PFSK-1 (cell line): ENCODE measurements at regions not wholly inside any gene's neighbourhood (a gene's known extent, or its start where the extent isn't known, plus 50 kb on each side); places are given as distances from the start of the nearest gene placed in this dataset.

ENCODE experiments used
- FOXP2 ChIP-seq: optimal IDR thresholded peaks from 2 replicates; pipeline ENCODE3; 2011; ENCODE audit warnings: borderline replicate concordance, control low read depth, inconsistent platforms; ENCODE audit not compliant: insufficient read depth; ENCODE audit errors: extremely low read length, extremely low read depth
- POLR2AphosphoS5 ChIP-seq: IDR thresholded peaks from 2 replicates; pipeline ENCODE4 v1.6.1; 2012; ENCODE audit warnings: low read depth, mild to moderate bottlenecking, control low read depth, low read length, moderate library complexity
- SIN3A ChIP-seq: IDR thresholded peaks from 2 replicates; pipeline ENCODE4 v1.6.1; 2012; ENCODE audit warnings: mild to moderate bottlenecking, low read length, moderate library complexity, borderline replicate concordance; ENCODE audit not compliant: insufficient read depth
- TAF1 ChIP-seq: IDR thresholded peaks from 2 replicates; pipeline ENCODE4 v1.6.1; 2012; ENCODE audit warnings: low read length, control low read depth, borderline replicate concordance; ENCODE audit not compliant: insufficient read depth
- TF ChIP-seq, protein P1 (sequence below), 2 experiments: IDR thresholded peaks; 2 replicates each; pipeline versions ENCODE4 v1.6.1 to v1.8.0; 2011 to 2012; ENCODE audit warnings: low read depth in 2 of 2, low read length in 2 of 2, control low read depth in 1 of 2, inconsistent platforms in 1 of 2, mild to moderate bottlenecking in 1 of 2, moderate library complexity in 1 of 2; ENCODE audit not compliant: insufficient read depth in 1 of 2

GRCh38 chr2:65548064-65548463 is 115.7 kb upstream of the SPRED2 start:
- no peak for TF ChIP-seq SIN3A
- TF ChIP-seq, protein P1, sequence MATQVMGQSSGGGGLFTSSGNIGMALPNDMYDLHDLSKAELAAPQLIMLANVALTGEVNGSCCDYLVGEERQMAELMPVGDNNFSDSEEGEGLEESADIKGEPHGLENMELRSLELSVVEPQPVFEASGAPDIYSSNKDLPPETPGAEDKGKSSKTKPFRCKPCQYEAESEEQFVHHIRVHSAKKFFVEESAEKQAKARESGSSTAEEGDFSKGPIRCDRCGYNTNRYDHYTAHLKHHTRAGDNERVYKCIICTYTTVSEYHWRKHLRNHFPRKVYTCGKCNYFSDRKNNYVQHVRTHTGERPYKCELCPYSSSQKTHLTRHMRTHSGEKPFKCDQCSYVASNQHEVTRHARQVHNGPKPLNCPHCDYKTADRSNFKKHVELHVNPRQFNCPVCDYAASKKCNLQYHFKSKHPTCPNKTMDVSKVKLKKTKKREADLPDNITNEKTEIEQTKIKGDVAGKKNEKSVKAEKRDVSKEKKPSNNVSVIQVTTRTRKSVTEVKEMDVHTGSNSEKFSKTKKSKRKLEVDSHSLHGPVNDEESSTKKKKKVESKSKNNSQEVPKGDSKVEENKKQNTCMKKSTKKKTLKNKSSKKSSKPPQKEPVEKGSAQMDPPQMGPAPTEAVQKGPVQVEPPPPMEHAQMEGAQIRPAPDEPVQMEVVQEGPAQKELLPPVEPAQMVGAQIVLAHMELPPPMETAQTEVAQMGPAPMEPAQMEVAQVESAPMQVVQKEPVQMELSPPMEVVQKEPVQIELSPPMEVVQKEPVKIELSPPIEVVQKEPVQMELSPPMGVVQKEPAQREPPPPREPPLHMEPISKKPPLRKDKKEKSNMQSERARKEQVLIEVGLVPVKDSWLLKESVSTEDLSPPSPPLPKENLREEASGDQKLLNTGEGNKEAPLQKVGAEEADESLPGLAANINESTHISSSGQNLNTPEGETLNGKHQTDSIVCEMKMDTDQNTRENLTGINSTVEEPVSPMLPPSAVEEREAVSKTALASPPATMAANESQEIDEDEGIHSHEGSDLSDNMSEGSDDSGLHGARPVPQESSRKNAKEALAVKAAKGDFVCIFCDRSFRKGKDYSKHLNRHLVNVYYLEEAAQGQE (IDR thresholded peaks at IDR 0.05; ENCODE audit: insufficient read depth in 1 of 2, low read depth in 2 of 2, low read length in 2 of 2), result no peak
- TF ChIP-seq FOXP2, result no peak
- TF ChIP-seq TAF1, result no peak

DNA sequence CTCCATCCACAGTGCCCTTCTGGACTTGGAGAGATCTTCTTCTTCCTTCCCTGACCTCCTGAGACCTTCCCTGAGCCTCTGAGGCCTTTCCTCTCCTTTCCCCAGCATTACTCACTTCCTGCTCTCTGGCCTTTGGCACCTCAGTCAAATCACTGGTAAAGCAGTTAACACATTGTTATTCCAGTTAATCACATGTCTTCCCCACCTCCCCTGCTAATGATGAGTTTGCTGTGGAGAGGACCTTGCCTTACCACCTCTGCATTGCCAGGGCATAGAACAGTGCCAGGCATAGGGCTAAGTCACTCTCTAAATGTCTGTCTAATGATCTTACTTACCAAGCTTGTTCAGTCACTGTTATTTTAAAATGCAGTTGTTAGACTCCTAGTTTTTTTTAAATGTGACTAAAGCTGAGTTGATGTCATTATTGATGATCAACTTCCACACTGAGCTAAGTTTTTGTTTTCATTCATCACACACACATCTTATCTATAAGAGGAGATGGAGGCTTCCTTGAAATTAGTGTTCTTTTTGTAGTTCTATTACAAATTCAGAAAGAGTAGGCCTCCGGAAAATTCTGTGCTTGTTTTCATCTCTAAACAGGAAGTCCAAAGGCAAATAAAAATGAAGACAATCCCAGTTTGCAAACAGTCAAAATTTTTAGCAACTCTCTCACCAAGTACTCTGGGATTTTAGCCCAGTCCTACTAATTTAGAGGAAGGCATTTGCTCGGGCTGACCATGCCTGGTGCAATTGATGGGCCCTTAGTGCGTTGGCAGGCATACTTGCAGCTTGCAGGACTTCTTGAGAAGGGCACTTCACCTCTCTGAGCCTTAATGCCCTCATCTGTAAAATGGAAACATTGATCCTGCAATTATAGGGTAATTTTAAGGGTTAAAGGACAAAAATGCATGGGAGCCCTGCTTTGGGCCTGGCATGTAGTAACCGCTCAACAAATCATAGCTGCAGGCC is 113.7 kb upstream of the SPRED2 start:
- TF ChIP-seq FOXP2 (no peak), POLR2AphosphoS5 (no peak), TAF1 (no peak), SIN3A (peak; percentile 40; the same call in 1 of the 2 replicates)

GRCh38 chr2:65541773-65542172 is 109.4 kb upstream of the SPRED2 start:
- no peak for TF ChIP-seq FOXP2
- TF ChIP-seq TAF1, result no peak
- TF ChIP-seq POLR2AphosphoS5, result no peak

GRCh38 chr2:65539633-65540032 is 107.2 kb upstream of the SPRED2 start:
- no peak for TF ChIP-seq SIN3A
- TF ChIP-seq FOXP2, result no peak
- TF ChIP-seq POLR2AphosphoS5, result no peak
- TF ChIP-seq, protein P1 (IDR thresholded peaks at IDR 0.05; ENCODE audit: insufficient read depth in 1 of 2, low read depth in 2 of 2, low read length in 2 of 2), result no peak
- no peak for TF ChIP-seq TAF1

GRCh38 chr2:65537651-65538385 is 105.4 kb upstream of the SPRED2 start:
- TF ChIP-seq, protein P1 (IDR thresholded peaks at IDR 0.05; ENCODE audit: insufficient read depth in 1 of 2, low read depth in 2 of 2, low read length in 2 of 2), result no peak
- TF ChIP-seq POLR2AphosphoS5 (no peak), TAF1 (no peak), SIN3A (no peak), FOXP2 (no peak)

DNA sequence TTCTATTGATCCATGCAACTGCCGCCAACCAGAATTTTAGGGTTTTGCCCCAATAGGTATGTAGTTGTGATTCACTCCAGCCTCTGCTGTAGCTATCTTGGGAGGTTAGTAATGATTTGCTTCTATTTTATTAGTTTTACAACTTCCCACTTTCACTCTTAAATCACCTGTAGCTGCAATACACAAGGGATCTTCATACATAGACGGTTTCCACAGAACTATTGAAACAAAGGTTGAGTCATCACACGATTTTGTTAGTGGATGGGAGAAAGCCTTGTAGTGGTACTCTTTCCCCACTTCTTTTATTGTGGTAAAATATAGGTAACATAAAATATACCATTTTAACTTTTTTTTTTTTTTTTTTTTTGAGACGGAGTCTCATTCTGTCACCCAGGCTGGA is 104.2 kb upstream of the SPRED2 start:
- no peak for TF ChIP-seq FOXP2
- no peak for TF ChIP-seq POLR2AphosphoS5
- TF ChIP-seq TAF1, result no peak
- TF ChIP-seq, protein P1 (IDR thresholded peaks at IDR 0.05; ENCODE audit: insufficient read depth in 1 of 2, low read depth in 2 of 2, low read length in 2 of 2), result no peak
- TF ChIP-seq SIN3A, result no peak
